ENCODE measurements at regions not wholly inside any gene's neighbourhood (a gene's known extent, or its start where the extent isn't known, plus 50 kb on each side); places are given as distances from the start of the nearest gene placed in this dataset.
"Not testable (repeated sequence)": the region's sequence is repeated elsewhere in the genome, so short reads cannot be mapped to it uniquely, and the experiment has no call there.

- DNase-seq: no peak
These were observed 255.1 kb upstream of the RAB4A start for GRCh38 chr1:229015806-229016205.

GRCh38 chr1:229017091-229017490 is 253.8 kb upstream of the RAB4A start:
- no peak for DNase-seq

GRCh38 chr1:229018674-229019295 is 252.1 kb upstream of the RAB4A start:
- DNase-seq: no peak

- DNase-seq: no peak
These were observed 251.1 kb upstream of the RAB4A start for GRCh38 chr1:229019663-229020271.

- not testable (repeated sequence) for DNase-seq
These were observed 249.9 kb upstream of the RAB4A start for GRCh38 chr1:229021034-229021433.

GRCh38 chr1:229022595-229023333 is 248.1 kb upstream of the RAB4A start:
- DNase-seq: no peak

- DNase-seq: no peak
These were observed 247.1 kb upstream of the RAB4A start for GRCh38 chr1:229023651-229024300.

- peak; percentile 74 for DNase-seq
These were observed 246.3 kb upstream of the RAB4A start for GRCh38 chr1:229024528-229025130.

GRCh38 chr1:229025576-229025975 is 245.3 kb upstream of the RAB4A start:
- DNase-seq: peak; percentile 27

GRCh38 chr1:229027158-229027557 is 243.8 kb upstream of the RAB4A start:
- DNase-seq: no peak

GRCh38 chr1:229027622-229028182 is 243.2 kb upstream of the RAB4A start:
- peak; percentile 52 for DNase-seq

GRCh38 chr1:229028544-229028943 is 242.4 kb upstream of the RAB4A start:
- DNase-seq: no peak

GRCh38 chr1:229028987-229029878 is 241.7 kb upstream of the RAB4A start:
- no peak for DNase-seq

GRCh38 chr1:229029879-229030235 is 241.1 kb upstream of the RAB4A start:
- DNase-seq: no peak

GRCh38 chr1:229030630-229031029 is 240.3 kb upstream of the RAB4A start:
- DNase-seq: no peak

- no peak for DNase-seq
These were observed 239.8 kb upstream of the RAB4A start for GRCh38 chr1:229031061-229031460.

- DNase-seq: peak; percentile 18
These were observed 239.2 kb upstream of the RAB4A start for GRCh38 chr1:229031481-229032341.

- DNase-seq: peak; percentile 47
These were observed 238.5 kb upstream of the RAB4A start for GRCh38 chr1:229032375-229032774.

- no peak for DNase-seq
These were observed 237.4 kb upstream of the RAB4A start for GRCh38 chr1:229033480-229033879.

- DNase-seq: no peak
These were observed 236.6 kb upstream of the RAB4A start for GRCh38 chr1:229034342-229034741.
